Erythroblast (primary cell): ENCODE measurements at regions not wholly inside any gene's neighbourhood (a gene's known extent, or its start where the extent isn't known, plus 50 kb on each side); places are given as distances from the start of the nearest gene placed in this dataset.
"Not testable (repeated sequence)": the region's sequence is repeated elsewhere in the genome, so short reads cannot be mapped to it uniquely, and the experiment has no call there.

Experiments
- DNase-seq, 2 experiments: peaks; one replicate each; lab custom pipeline; 2025; lab: John Stamatoyannopoulos, UW
- GATA1 ChIP-seq: IDR thresholded peaks from 2 replicates; pipeline ENCODE4 v1.6.1; 2011; ENCODE audit warnings: low read depth, mild to moderate bottlenecking, control low read depth, low read length, moderate library complexity
- POLR2A ChIP-seq: IDR thresholded peaks from 2 replicates; pipeline ENCODE4 v1.6.1; 2011; ENCODE audit warnings: mild to moderate bottlenecking, low read length

DNA sequence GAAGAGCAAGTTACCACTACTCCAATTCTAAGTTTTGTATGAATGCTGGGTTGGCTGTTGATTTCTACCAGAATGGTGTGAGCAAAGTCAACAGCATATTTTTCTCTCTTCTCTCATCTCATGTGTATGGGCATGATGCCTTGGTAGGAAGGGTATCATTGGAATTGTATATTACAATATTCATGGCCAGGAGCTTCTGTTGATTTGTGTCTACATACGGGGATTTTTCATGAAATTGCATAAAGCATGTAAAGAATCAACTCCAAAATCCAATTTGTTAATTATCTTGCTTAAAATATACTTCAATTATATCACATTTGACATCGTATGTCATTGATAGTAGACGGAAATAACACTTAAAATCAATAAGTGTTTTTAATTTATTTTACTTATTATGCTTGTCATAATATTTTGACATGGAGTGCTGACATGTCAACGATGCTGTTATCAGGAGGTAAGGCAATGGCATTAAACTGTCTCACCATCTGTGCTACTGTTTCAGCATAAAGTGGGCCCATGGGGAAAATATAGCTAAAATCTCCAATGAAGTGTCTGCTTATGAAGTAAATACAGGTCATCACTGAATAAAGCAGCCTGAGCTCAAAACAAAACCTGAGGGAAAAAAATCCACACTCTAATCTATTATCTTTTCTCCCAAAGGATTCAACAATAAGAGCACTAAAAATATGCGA, 142.2 kb upstream of the NBPF11 start:
- no peak for DNase-seq
- TF ChIP-seq GATA1 (no peak), POLR2A (no peak)

DNA sequence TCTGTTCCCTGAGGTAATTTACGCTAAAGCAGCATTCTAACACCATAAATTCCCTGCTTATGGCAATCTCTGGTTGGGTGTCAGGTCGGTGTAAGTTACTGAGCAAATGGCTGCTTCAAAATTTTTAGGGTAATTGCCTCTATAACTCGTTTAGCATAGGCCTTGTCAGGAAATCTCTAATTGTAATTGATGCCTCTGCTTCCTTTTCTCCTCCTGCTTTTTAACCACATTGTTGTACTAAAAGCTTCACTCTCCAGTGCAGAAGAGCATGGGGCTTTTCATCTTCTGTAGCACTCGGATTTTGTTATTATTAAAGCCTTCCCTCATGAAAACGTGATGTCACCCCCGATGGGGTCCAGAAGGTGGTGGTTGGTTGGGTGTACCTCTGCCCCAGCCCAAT, 141.6 kb upstream of the NBPF11 start:
- DNase-seq = no peak
- no peak for TF ChIP-seq GATA1
- TF ChIP-seq POLR2A = no peak

DNA sequence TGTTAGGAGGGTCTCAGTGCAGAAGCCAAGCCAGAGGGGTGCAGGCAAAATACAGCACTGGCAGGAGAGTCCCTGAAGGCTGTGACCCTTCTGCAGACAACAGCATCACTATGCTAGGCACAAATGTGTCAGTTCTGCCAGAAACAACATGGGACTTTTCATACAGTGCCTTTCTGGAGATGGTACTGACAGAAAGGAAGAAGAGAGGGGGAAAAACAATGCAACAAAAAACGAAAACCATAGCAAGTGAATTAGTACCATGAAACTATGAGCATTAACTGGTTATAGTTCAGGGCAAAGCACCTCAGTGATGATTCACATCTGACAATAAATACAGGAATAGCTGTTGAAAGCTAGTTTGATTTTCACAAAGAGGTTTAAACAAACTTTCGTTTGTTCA, 140.8 kb upstream of the NBPF11 start:
- TF ChIP-seq GATA1 (no peak), POLR2A (no peak)
- DNase-seq = no peak

DNA sequence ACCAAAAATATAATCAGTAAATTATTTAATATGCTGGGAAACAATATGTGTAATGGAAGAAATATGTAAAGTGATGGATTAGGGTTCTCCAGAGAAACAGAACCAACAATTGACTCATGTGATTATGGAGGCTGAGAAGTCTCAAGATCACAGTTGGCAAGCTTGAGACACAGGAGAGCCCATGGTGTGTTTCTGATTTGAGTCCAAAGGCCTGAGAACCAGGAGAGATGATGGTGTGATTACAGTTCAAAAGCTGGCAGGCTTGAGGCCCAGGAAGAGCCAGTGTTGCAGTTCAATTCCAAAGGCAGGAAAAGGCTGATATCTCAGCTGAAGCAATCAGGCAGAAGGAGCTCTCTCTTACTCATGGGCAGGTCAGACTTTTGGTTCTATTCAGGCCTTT, 138.8 kb upstream of the NBPF11 start:
- DNase-seq = no peak
- TF ChIP-seq POLR2A = no peak
- no peak for TF ChIP-seq GATA1

DNA sequence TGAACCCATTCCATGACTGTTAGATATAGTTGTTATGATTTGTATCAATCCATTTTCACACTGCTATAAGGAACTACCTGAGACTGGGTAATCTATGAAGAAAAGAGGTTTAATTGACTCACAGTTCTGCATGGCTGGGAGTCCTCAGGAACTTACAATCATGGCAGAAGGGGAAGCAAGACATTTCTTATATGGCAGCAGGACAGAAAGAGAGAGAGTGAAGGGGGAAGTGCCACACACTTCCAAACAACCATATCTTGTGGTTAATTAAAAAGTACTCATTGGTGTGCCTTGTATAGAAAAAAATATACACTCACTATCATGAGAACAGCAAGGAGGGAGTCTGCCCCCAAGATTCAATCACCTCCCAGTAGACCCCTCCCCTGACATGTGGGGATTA, 137.6 kb upstream of the NBPF11 start:
- TF ChIP-seq POLR2A (no peak), GATA1 (no peak)
- no peak for DNase-seq

DNA sequence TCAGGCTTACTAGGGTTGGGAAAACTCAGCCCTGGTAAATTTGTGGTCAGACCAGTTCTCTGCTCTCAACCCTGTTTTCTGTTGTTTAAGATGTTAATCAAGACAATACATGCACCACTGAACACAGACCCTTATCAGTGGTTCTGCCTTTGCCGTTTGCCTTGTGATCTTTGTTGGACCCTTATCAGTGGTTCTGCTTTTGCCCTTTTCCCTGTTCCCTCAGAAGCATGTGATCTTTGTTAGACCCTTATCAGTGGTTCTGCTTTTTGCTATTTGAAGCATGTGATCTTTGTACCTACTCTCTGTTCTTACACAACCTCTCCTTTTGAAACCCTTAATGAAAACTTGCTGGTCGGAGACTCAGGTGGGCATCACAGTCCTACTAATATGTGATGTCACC, 133.9 kb upstream of the NBPF11 start:
- peak in 1 of 2 experiments; percentile 12 for DNase-seq

DNA sequence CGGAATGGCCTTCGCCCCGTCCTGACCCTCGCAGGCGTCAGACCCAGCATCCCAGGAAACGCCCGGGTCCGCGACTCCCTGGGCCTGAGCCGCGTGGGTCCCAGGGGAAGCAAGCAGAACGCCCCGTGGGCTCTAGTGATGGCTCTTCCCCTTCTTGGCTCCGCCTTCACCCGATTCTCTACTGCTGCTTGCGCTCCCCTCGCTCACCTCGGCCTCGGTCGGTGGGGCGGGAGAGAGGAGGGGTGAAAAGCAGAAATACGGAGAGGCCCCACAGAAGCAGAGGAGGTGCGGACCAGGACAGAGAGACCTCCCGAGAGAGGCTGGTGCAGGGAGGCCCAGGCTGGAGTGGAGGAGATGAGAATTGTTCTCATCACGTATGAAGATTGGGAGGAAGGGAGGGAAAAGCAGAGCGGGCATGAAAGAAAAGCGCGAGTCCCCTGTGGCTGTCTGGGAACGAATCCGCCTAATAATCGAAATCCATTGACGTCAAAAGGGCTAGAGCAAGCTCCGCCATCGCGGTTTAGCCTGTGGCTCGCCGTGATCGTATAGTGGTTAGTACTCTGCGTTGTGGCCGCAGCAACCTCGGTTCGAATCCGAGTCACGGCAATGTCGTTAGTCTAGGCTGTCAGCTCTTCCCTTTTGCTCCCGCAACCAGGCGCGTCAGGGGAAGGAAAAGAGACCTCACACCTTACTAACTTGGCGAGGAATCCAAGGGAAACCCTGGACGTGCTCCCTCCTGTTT, 128.9 kb upstream of the NBPF11 start:
- DNase-seq = not testable (repeated sequence)

DNA sequence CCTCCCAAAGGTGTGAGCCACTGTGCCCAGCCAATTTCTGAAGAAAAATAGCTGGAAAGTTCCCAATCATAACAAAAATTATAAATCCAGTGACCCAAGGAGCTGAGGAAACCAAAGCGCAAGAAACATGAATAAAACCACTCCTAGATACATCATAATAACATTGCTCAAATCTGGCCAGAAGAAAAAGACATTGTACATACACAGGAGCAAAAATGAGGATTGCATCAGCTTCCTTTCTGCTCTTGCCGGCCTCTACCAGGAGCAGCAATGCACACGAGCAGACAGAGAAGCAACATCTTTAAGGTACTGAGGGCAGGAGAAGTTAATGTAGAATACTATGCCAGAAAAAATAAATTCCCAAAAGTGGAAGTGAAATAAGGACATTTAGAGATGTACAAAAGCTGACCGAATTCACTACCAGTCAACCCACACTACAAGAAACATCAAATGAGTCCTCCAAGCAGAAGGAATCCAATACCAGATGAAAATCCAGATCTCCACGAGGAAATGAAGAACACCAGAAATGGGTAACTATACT, 127.0 kb upstream of the NBPF11 start:
- not testable (repeated sequence) for DNase-seq

DNA sequence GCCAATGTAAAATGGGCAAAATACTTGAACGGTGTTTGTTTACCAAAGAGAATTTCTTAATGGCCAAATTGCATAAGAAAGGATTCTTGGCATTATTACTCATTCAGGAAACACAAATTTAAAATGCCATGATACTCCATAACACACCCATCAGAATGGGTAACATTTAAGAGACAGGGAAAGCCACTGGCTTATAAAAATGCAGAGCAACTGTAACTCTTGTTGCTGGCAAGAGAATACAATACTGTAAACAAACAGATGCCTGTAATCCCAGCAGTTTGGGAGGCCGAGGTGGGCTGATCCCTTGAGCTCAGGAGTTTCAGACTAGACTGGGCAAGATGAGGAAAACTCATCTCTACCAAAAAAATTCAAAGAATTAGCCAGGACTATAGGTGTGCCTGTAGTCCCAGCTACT, 125.8 kb upstream of the NBPF11 start:
- not testable (repeated sequence) for DNase-seq

DNA sequence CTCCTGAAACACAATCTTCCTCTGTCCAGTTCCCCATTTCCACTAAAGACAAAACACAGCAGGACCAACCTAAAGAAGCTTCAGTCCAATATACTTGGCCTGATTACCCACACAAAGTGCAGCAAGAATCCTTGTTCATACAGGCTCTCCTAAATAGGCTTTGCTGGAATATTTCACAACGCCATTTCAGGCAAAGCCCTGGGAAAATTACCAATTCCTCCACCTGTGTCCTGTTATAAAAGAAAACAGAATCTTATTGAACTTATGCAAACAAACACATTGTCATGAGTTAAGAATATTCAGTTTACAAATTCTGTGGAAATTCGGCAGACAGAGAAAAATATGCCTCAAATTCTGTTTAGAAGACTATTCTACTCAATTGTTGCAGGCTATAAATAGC, 115.0 kb upstream of the NBPF11 start:
- not testable (repeated sequence) for DNase-seq

DNA sequence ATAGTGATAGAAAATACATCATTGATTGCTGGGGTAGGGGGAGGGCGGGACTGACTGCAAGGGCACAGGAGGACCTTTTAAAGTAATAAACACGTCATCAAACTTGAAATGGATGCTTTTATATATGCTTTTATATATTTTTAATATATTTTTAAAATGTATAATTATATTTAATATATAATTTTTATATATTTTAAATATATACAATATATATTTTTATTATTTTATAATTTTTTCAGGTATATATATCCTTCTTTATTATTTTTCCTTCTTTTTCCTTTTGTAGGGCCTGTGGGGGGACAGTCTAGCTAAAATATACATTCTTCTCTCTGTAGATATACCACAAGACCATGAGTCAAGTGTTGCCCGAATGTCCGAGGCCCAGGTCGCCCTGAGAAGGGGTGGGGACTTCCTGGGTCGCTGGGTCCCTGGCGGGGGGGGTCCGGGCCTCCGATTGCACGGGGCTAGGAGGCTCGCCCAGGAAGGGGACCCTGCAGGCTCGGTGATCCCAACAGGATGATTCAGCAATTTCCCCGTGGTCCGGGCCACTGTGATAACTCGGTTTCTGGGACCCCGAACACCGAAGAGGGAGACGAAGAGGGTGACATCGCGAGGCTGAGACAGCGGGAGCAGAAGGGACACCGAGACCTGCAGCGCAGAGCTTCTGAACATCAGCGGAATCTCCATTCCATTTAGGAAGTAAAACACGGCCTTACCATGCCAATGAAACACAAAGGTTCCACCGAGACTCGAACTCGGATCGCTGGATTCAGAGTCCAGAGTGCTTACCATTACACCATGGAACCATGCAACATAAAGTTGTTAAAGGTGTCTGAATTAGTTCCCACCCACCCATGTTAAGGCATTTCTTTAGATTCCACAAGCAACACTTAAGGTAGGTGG, 112.5 kb upstream of the NBPF11 start:
- DNase-seq = peak; percentile 87

DNA sequence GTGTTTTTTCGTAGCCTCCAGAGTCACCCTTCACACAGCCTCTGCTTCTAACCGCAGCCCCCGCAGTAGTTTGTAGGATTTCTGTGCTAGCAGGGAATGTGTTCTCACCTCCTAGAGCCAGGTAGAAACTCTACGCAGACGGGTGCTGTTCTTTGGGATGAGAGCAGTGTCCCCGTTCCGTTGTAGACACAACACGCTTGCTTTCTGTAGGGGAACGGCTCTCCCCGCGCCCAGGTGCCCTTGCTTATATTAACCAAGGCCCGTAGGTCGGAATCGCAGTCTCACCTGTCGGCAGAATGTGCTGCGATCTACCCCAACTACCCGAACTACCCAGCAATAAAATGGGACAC, 111.8 kb upstream of the NBPF11 start:
- DNase-seq = no peak
- TF ChIP-seq POLR2A (no peak), GATA1 (no peak)

More for the DNA sequence above, 112.5 kb upstream of the NBPF11 start:
- TF ChIP-seq GATA1 (no peak), POLR2A (no peak)

DNA sequence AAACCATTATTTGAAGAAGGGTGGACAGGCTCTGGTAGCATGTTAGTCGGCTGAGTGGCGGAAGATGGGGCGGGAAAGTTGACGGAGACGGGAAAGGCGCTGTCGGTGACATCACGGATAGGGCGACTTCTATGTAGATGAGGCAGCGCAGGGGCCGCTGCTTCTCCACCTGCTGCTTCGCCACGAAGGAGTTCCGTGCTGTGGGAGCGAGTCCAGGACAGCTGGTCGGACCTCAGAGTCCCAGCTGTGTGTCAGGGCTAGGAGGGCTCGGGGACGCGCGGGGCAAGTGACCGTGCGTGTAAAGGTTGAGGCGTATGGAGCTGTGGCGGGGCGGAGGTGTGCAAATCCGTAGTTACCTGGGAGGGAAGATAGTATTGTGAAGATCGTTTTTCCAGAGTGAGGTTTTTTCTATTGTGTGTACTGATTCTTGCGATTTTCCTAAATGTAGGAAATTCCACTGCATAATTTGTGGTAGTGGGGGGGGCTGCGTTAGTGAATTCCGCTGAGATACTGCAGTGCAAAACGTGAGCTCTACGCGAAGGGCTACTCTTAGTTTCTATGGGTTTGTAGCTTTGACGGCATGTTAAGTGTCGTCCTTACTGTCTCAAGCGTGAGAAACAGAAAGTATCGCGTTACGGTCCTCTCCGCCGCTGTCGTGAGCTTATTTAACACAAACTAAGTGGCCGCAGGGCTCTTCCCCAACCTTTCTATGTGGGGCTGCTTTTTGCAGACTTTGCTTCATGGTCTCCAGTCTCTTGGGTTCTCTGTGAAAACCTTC, 111.2 kb upstream of the NBPF11 start:
- DNase-seq = peak; percentile 80 to 92
- TF ChIP-seq POLR2A (peak; percentile 99), GATA1 (no peak)

DNA sequence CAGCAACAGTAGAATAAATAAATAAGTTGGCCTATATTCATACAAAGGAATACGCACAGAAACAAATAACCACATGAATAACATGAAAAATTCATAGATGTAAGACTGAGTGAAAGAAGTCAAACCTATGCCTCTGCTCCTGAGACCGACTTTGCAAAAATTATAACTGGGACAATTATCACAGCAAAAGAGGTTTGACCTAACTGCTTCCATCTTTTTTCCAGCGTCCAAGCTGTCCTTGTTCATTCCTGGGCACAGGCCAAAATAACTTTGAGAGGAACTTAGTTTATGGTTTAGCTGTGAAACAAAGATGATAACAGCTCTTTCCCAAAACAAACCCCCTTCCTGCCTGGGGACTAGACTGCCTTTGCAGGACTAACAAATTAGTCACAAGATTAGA, 109.6 kb upstream of the NBPF11 start:
- DNase-seq = not testable (repeated sequence)

DNA sequence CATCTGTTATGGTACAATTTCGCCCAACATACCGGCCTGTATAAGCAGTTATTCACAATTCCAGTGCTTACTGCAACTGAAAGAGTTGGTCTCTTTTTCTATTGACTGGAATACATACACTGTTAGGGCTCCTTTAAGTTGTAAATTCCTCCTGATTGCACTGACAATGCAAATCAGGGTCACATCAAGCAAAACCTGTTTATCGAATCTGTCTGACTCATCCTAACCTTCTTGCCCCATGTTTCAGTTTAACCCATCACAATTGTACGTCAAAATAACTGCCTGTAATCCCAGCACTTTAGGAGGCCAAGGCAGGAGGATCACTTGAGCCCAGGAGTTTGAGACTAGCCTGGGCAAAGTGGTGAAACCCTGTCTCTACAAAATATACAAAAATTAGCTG, 105.8 kb upstream of the NBPF11 start:
- DNase-seq = not testable (repeated sequence)

DNA sequence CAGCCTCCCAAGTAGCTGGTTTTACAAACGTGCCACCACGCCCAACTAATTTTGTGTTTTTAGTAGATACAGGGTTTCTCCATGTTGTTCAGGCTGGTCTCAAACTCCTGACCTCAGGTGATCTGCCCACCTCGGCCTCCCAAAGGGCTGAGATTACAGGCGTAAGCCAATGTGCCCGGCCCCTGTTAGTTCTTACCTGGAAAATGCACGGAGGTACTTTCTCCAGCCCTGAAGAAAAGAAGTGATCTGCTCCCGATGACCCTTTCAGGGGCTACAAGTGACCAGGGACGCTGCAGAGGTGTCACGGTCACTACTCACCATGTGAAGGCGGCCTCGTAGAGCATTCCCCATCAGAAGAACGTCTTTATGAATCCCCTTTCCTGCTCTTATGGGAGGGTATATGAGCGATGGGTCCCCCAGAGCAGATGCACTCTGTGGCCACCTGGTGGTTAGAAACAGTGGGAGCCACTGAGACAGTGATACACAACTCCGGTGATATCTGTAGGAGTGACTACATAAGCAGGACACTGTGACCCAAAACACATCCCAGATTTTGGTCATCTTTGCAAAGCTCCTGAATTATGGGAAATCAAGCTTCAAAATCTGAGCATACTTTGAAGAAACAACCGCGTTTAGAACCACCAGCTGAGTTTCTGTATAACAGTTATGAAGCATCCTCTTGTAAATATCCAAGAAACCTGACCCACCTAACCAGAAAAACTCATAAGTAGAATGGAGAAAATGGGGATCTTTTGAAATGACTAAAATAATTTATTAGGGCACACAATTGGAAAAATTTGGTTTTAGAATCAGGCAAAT, 102.7 kb upstream of the NBPF11 start:
- DNase-seq = peak; percentile 11 to 36

DNA sequence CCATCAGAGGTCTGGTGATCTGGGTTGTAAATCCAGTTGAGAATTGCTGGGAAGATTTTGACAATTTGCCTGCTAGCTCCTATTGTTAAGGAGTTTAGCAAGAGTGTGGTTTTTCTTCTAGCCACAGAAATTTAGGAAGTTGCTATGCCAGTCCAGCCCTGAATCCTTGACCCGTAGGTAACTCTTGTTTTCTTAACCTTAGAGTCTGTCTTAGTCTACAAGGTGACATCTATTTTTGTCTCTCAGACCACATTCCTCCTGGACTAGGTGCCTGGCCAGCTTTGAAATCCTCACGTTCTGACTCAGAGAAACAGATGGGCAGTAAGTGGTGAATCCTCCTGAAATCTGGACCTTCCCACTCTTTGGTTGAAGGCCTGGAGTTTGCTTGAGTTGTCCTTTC, 101.7 kb upstream of the NBPF11 start:
- not testable (repeated sequence) for DNase-seq

DNA sequence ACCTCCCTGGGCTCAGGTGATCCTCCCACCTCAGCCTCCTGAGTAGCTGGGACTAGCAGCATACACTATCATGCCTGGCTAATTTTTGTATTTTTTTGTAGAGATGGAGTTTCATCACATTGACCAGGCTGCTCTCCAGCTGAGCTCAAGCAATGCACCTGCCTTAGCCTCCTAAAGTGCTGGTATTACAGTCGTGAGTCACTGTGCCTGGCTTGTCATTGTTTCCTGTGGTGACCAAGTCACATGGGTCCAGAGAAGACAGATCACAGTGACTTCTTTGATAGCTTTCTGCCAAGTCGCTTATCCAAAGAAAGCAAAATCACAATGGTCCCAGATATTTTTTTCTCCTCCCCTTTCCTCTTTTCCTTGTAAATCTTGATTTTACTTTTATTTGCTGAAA, 96.7 kb upstream of the NBPF11 start:
- DNase-seq = not testable (repeated sequence)
